ENCODE measurements at regions not wholly inside any gene's neighbourhood (a gene's known extent, or its start where the extent isn't known, plus 50 kb on each side); places are given as distances from the start of the nearest gene placed in this dataset.

- TF ChIP-seq POLR2A (IDR thresholded peaks at IDR 0.05): no peak
- TF ChIP-seq CTCF (IDR thresholded peaks at IDR 0.05 in 8 of 11, conservative IDR thresholded peaks at IDR 0.05 in 3 of 11): no peak
Measured at GRCh38 chr5:159393854-159394274, 63.6 kb upstream of the IL12B start.
